Sciatic nerve (tissue), 2 donors: ENCODE measurements at regions not wholly inside any gene's neighbourhood (a gene's known extent, or its start where the extent isn't known, plus 50 kb on each side); places are given as distances from the start of the nearest gene placed in this dataset.

Experiments
- ATAC-seq: fragments of 200-7000 bp; cut with Tn5 transposase; one replicate; pipeline ENCODE4 v1.9.1; 2020; ENCODE audit warnings: mild to moderate bottlenecking, moderate library complexity
- DNase-seq: peaks from one replicate; pipeline ENCODE4 v3.0.0-alpha.2; 2020; ENCODE audit warnings: low spot score
- intact Hi-C: fragments of 100-400 bp; cut with DNase I; formaldehyde crosslinking; loops from one replicate; pipeline ENCODE4 v1.14.2; 2022
- donor health status: DM: no; HTN: no; CAD: no.
- donor health status: DM: no; HTN: no; CAD: no.

DNA sequence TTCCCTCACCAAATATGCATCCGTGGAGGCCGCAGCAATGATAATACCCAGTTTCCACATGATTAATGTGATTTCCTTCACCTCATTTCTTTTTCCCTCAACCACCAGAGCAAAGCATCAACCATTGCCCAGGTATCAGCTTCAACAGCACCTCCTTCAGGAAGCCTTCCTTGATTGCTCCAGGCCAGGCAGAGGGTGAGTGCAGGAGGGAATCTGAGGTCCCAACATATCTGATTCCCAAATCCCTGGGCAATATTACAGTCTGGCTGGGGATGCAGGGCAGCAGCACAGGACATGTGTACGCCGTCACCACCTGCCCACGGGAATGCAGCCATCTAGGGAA lies 142.4 kb upstream of the MYCN start:
- ATAC-seq (no peak), DNase-seq (no peak)
- intact Hi-C loops = no loop called here

DNA sequence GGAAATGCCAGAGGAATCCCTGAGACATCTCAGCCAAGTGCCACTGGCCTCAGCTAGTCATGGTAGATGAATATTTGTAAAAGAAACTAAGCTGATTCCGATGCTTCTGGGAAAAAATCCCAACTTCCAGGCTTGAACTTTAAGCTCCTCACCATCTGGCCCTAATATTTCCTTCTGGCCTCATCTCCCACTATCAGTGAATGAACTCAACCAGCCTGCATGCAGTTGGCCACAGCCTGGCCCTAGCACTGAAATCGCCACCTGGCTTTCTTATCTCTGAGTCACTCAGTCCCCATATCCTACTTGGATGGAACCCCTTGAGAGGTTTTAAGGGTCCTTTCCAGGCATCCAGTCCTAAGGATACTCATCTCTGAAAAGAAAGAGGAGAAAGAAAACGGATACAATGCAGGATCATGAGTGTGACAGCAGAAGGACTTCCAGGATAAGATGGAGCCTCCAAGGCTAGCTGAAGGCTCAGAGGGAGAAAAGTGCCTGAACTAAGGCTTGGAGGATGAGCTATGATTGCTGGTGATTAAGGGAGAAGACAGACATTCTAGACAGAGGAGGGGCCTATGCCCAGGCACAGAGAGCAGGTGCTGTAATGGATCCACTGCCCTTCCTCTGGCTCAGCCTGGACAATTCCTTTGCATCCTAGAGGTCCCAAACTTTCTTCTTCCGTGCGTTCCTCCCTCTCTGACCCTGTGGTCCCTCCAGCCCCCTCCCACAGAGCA lies 141.5 kb upstream of the MYCN start:
- intact Hi-C loops = no loop called here
- ATAC-seq (no peak), DNase-seq (no peak)

DNA sequence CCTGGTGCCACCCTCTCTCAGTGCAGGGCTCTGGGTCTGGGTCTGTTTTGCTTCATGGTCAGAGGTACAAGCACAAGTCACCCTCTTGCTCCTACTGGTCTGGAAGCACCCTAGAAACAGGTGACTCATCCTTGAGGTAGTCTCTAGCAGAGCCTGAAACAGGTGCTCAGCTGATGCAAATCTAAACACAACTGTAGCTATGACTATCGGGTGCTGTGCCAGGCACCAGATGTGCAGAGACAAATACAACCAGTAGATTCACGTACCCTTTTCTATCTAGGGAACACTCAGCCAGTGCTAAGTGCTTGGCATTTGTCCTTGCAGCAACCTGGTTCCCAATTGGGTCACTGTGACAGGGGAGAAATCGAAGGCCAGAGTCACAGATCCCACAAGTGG lies 140.9 kb upstream of the MYCN start:
- ATAC-seq = no peak
- intact Hi-C loops = no loop called here
- DNase-seq = no peak

DNA sequence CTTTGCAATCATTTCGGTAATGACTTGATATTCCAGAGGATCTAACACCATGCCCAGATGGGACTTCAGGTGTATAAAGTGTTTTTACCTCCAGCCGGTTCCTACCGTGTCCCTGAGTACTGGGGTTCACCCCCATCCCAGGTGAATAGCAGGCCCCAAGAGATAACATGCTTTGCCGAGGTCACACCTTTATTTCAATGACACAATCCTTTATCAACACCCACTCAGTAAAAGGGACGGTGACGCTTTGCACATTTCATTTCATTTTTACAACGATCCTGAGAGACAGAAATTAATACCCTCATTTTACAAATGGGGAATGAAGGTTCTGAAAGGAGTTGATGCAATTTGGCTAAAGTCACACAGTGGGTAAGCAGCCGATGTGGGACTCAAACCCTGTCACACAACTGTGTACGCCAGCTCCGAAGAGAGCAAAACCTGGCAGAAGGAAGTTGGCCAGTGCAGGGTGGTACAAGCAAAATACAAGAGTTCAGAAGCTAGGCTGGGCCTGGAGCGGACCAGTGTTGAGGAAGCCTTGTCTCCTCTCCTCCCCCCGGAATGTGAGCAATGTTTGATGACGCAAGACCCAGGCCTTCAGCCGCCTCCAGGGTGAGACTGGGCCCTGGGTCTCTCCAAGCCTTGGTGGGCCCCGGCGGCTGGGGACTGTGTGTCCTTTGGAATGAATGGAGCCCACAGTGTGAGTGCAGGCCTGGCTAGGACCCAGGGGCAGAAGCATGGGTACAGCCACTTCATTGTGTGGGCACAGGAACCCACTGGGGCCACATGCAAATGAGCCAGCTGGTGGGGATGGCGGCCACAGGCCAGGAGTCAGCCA lies 139.6 kb upstream of the MYCN start:
- intact Hi-C loops = no loop called here
- DNase-seq (peak; percentile 76), ATAC-seq (peak; percentile 82)

DNA sequence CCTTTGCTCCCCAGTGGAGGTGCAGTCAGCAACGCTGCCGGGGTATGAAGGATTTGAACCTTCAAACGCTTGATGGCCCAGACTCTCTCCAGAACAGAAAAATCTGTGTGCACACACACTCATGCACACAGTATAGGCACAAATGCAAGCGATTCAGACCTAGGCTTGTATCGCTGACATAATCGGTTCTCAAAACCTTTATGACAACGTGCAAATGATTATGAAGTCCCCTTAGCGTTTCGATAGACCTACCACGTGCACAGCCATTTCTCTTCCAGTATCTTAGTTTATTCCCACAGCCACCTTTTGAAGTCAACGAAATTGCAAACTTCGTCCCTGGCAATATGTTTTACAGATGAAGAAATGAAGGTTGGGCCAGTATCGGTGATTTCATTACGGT lies 138.9 kb upstream of the MYCN start:
- intact Hi-C loops = no loop called here

DNA sequence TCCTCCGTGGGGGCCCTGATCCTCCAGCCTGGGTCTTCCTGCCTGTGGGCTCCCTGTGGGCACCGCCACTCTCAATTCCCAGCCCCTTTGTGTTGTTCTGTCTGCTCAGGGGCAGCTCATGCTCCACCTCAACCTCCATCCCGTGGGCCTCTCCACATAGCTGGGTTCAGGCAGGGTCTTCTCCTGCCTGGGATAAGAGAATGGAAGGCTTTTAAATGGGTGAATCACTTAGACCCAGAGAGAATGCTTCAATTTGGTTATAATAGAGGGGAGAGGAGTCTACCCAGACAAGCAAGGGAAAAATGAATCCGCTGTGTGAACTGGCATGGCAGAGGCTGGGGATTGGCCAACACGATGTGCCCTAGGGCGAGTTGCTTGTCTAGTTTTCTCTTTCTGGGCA lies 138.4 kb upstream of the MYCN start:
- intact Hi-C loops = no loop called here
- DNase-seq = no peak
- no peak for ATAC-seq

More for the DNA sequence above, 138.9 kb upstream of the MYCN start:
- ATAC-seq = no peak
- no peak for DNase-seq

DNA sequence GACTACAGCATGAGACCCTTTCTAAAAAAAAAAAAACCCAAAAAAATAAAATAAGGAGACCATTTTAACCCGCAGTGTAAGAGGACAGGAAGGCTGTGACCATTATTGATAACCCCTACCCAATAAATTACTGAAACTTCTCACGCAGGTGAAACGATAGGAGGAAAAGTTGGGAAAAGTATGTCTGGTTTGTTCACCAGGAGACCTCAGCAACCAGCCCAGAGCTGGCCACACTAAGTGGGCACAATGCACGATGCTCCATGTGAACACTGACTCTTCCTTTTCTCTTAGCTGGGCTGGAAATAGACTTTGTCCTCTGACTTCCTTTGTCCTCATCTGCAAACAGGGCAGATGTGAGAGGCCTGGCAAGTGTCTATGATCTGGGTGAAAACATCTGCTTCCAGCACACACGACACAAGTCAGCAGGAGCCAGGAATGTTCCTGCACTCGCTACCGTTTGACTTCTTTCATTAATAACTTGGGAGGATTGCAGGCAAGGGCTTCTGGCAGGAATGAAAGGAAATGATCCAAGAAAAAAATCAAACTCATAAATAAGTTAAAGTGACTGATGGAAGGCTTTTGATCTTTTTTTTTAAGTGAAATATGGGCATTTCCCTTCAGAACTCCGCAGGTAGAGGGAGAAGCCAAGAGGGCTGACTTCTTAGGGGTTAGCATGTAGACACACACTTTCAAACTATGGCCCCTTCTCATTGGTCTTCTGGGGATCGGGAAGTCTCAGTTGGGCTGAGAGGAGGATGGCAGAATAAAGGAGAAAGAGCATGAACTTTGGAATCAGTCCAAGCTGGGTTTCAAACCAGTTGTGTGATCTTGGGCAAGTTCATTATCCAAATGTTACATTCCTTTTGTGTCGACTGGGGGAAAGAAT lies 137.4 kb upstream of the MYCN start:
- intact Hi-C loops = no loop called here
- DNase-seq = no peak
- no peak for ATAC-seq

DNA sequence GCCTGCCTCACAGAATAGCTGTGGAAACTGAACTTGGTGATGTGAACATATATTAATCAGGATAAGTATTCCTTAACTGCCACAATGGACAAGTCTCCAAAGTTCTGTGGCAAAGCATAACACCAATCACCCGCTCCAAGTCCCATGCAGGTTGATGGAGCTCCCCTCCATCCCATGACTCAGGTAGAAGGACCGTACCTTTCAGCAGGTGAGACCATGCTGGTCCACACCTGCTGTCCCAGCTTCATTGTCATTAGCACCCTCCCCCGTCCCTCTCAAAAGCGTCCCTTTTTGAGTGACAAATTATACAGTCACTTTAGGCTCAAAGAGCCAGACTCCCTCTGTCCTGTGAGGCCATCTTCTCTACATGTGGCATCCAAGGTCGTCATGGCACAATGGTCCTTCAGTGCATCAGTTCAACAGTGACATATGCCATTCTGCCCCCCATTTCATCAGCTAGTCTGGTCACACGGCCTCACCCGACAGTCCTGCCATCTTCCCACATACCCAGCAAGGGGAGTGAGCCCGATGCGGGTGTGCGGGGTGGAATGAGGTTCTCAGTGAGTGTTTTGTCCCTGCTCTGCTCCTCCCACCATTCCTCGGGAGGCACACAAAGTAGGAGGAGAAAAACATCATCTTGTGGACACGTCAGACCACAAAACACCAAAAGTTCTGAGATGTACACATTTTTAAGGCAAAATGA lies 136.7 kb upstream of the MYCN start:
- no peak for DNase-seq
- no peak for ATAC-seq
- intact Hi-C loops = no loop called here

DNA sequence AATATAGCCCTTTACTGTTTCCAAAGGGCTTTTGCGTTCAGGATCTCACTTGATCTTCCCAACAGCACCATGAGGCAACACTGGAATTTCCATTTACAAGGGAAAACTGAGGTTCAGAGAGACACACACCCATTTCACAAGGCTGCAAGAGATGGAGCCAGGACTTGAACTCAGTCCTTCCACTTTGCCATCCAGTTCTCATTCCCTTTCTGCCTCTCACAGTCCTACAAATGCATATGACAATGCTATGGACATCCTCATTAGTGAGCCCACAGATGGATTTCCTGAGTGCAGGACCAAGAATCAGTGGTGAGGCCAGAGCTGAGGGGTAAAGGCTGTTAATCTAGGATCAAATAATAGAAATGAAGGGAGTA lies 136.1 kb upstream of the MYCN start:
- intact Hi-C loops = no loop called here
- no peak for DNase-seq
- ATAC-seq = no peak

DNA sequence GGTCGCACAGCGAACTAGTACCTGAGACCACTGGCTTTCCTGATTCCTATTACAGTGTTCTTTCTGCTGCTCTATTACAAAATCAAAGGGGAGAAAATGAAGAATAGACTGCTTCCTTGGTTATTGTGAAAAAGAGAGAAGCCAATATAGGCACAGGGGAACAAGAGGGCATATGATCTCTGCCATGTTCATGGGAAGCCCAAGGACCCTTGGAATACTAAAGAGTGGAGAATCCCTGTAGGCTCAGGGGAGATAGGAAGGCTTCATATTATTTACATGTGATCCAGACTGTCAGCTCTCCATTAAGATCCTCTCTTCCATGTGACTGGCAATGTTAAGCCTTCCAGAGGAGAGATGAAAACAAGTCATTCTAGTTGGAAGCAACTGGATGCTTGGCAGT lies 135.7 kb upstream of the MYCN start:
- intact Hi-C loops = no loop called here
- ATAC-seq (no peak), DNase-seq (no peak)

DNA sequence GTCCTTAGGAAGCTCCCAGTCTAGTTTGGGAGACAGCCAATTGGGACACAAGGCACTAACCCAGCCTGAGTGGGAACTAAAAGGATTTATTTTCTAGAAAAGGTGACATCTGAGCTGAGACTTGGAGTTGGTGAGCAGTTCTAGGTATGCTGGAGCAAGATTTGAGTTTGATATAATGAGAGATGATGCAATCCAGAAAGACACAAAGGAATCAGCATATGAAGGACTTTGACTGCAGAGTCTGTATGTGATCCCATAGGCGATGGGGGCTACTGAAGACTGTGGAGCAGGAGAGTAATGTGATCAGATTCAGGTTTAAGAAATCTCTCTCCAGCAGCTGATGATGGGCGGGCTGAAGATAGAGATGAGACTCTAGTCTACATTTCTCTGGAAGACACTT lies 135.1 kb upstream of the MYCN start:
- intact Hi-C loops = no loop called here
- no peak for ATAC-seq
- no peak for DNase-seq

DNA sequence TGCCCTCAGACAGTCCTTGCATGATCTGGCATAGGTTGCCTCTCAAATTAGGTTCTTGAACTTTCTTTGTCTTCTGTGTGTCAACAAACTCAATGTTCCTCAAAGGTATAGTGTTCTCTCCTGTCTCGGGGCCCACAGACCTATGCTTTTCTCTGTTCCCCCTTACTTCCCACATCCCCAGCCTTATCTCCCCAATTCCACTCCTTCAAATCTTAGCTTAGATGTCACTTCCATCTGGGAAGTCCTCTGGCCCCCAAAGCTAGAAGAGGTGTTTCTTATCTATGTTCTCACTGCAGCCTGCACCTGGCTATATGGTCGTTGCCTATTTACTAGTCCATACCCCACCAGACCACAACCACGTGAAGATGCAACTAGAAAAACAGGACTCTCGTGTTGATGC lies 134.6 kb upstream of the MYCN start:
- no peak for DNase-seq
- intact Hi-C loops = no loop called here
- ATAC-seq = no peak

DNA sequence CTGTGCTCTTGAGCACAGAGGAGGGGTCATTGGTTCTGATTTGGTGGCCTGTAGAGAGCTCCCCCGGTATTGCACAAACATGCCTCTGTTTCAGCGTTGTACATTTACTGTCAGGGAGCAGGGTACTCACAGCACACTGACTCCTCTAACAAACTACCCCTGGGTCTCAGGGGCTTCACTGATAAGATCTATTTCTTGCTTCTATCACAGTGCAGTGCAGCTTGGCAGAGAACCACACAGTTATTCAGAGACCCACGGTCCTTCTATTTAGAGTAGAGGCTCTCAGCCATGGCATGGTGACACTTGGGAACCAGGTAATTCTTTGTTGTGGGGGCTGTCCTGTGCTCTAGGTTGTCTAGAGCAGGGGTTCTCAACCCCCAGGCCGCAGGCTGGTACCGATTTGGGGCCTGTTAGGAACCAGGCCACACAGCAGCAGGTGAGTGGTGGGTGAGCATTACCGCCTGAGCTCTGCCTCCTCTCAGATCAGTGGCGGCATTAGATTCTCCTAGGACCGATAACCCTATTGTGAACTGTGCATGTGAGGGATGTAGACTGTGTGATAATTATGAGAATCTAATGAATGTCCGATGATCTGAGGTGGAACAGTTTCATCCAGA lies 133.4 kb upstream of the MYCN start:
- intact Hi-C loops = no loop called here
- DNase-seq = no peak
- ATAC-seq = no peak

DNA sequence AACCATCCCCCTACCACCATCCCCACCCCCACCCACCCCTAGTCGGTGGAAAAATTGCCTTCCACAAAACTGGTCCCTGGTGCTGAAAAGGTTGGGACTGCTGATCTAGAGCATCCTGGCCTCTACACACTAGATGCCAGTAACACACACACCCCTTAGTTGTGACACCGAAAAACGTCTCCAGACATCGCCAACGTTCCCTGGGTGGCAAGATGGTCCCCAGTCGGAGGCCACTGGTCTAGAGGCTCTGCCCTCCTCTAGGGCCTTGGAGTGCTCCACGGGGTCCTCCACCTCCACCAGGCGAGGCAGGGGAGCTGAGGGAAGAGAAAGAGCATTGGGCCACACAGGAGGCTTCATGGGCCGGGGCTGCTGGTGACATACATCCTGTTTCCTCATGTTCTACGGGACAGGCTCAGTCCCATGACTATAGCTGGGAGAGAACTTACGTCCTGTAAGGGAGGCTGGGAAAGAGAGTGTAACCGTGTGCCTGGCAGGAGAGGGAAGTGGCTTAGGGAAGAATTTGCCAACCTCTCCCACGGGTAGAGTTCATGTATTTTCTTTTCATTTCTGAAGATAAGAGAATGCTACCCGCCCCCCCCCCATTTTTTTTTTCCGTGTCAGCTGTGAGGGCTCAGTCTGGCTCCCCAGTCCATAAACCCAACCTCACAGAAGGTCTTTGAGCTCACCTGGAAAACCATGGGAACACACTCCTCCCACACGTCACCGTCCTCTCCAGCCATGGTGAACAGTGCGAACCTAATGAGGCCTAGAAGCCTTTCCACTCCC lies 132.7 kb upstream of the MYCN start:
- DNase-seq = no peak
- no peak for ATAC-seq
- intact Hi-C loops = no loop called here

DNA sequence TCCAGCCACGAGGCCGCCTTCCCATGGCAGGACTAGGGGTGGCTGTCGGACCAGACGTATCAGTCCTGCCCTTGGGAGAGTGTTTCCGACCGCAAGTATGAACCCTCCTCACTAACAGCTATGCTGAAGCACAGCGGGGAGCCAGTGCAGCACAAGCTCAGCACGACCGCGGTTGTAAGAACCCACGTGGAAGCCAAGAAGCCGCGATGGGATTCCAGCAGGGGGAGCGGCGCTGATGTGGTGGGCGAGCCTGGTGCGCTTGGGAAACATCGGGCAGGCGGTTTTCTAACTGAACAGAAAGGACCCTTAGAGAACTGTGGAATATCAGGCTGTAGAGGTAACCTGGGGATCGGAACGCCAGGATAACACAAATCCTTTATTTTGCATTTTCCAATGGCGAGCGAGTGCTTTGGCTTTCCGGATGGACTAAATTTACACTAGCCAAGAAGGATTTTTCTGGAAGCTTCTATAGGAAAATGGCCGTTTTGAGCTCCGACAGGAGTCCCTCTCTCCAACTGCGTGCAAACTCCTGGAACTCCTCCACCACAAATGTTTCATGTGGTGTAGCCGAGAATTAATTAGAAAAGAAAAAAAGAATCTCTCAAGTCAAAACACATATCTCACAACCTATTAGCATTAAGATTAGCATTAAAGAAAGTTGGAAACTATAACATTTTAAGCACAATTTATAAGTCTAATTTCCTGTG lies 132.0 kb upstream of the MYCN start:
- DNase-seq (no peak), ATAC-seq (peak; percentile 23)
- intact Hi-C loops = no loop called here

DNA sequence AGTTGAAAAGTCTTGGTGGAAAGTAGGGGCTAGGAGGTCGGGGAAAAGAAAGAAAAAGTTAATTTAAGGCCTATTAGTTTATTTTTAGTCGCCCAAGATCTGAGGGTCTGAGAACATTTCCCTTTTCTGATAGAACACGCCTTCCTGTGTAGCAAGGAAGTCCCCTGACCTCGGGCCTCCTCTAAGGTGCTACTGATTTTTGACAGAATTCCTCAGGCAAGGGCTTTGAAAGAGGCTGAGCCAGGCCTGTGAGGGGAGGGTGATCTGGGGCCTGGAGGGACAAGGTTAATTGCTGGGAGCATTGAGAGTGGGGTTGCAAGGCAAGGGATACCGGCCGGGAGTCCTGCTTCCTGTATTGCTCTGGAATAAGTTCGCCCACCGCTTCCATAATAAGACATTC lies 131.4 kb upstream of the MYCN start:
- DNase-seq = no peak
- no peak for ATAC-seq
- intact Hi-C loops = no loop called here

DNA sequence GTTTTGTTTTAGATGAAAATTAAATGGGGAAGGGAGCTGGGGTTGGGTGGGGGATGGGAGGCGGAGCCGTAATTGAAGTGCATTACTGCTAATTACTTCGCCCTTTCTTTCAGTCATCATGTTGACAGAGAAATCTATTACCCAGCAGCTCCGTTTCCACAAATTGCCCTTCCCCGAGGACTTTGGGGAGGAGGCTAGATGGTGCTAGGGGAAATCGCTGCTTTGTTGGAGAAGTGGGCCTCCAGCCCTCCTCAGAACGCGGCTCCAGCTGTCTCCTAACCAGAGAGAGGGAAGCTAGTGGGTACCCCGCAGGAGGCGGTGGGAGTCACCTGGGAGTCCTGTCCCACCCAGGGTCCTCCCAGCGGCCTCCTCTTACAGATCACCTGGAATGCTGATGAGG lies 130.9 kb upstream of the MYCN start:
- no peak for DNase-seq
- intact Hi-C loops = no loop called here
- no peak for ATAC-seq
